Activated CD8-positive, alpha-beta T cell treated with anti-CD3 and anti-CD28 coated beads for 36 hours (primary cell): ENCODE measurements at regions not wholly inside any gene's neighbourhood (a gene's known extent, or its start where the extent isn't known, plus 50 kb on each side); places are given as distances from the start of the nearest gene placed in this dataset.

ENCODE experiments used
- ATAC-seq: fragments of 200-7000 bp; cut with Tn5 transposase; one replicate; pipeline ENCODE4 v1.10.0; 2021; ENCODE audit warnings: mild to moderate bottlenecking, moderate library complexity
- CTCF ChIA-PET: fragments of 350-600 bp; sonication (Branson Sonifier 250); formaldehyde crosslinking; loops from one replicate; lab custom pipeline; 2021; ENCODE audit warnings: antibody characterized with exemption; lab: Charles Lee
- POLR2A ChIA-PET: fragments of 350-600 bp; sonication (Branson Sonifier 250); formaldehyde crosslinking; loops from one replicate; lab custom pipeline; 2021; ENCODE audit warnings: antibody characterized with exemption; lab: Charles Lee
- DNase-seq: peaks from one replicate; pipeline ENCODE4 v3.0.0-alpha.2; 2020
- H3K27ac Mint-ChIP-seq: one replicate; pipeline ENCODE4 v1.8.0; 2021; ENCODE audit warnings: mild to moderate bottlenecking, mixed read lengths
- H3K27me3 Mint-ChIP-seq: one replicate; pipeline ENCODE4 v1.8.0; 2021; ENCODE audit warnings: mixed read lengths
- H3K36me3 Mint-ChIP-seq: one replicate; pipeline ENCODE4 v1.8.0; 2021; ENCODE audit warnings: low read depth, mixed read lengths
- H3K4me1 Mint-ChIP-seq: one replicate; pipeline ENCODE4 v1.8.0; 2021; ENCODE audit warnings: low read depth, mixed read lengths
- H3K4me3 Mint-ChIP-seq: one replicate; pipeline ENCODE4 v1.8.0; 2021; ENCODE audit warnings: mild to moderate bottlenecking, moderate library complexity, mixed read lengths
- H3K9me3 Mint-ChIP-seq: one replicate; pipeline ENCODE4 v1.8.0; 2021; ENCODE audit warnings: mixed read lengths
- intact Hi-C: fragments of 100-400 bp; cut with micrococcal nuclease; formaldehyde crosslinking; loops from one replicate; pipeline ENCODE4 v1.10.0; 2022
- TF ChIP-seq, protein P1 (sequence below): fragments of 200-600 bp; IDR thresholded peaks from one replicate; pipeline ENCODE4 v1.8.0; 2022; ENCODE audit warnings: antibody characterized with exemption, mild to moderate bottlenecking

DNA sequence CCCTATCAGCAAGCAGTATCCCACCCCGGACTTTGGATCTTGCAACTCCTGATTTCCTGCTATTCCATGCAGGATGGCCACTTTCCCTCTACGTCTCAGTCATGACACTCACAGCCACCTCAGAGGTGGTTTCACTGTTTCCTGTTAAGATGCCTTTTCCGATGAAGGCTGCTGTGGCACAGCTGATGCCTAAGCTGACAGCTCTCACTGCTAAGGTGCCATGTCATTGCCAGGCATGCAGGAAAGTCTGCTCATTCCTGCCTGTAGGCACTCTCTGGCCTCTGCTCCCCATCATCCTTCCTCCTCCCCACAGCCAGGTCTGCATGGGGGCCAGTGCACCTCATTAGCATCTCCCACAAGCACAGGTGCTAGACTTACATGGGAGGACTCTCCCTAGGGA, 173.0 kb downstream of the CBLN1 start:
- DNase-seq (no peak), ATAC-seq (no peak)
- Mint-ChIP-seq H3K36me3 (no peaks in the 10 kb centered on the region), H3K9me3 (peaks cover 3% of the 10 kb centered on the region), H3K27me3 (no peaks in the 10 kb centered on the region), H3K4me1 (no peaks in the 10 kb centered on the region), H3K4me3 (no peak overlapping the region), H3K27ac (no peak overlapping the region)
- intact Hi-C loops = no loop called here
- ChIA-PET POLR2A (no interaction called here), CTCF (no interaction called here)
- TF ChIP-seq, protein P1, sequence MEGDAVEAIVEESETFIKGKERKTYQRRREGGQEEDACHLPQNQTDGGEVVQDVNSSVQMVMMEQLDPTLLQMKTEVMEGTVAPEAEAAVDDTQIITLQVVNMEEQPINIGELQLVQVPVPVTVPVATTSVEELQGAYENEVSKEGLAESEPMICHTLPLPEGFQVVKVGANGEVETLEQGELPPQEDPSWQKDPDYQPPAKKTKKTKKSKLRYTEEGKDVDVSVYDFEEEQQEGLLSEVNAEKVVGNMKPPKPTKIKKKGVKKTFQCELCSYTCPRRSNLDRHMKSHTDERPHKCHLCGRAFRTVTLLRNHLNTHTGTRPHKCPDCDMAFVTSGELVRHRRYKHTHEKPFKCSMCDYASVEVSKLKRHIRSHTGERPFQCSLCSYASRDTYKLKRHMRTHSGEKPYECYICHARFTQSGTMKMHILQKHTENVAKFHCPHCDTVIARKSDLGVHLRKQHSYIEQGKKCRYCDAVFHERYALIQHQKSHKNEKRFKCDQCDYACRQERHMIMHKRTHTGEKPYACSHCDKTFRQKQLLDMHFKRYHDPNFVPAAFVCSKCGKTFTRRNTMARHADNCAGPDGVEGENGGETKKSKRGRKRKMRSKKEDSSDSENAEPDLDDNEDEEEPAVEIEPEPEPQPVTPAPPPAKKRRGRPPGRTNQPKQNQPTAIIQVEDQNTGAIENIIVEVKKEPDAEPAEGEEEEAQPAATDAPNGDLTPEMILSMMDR = no peak

DNA sequence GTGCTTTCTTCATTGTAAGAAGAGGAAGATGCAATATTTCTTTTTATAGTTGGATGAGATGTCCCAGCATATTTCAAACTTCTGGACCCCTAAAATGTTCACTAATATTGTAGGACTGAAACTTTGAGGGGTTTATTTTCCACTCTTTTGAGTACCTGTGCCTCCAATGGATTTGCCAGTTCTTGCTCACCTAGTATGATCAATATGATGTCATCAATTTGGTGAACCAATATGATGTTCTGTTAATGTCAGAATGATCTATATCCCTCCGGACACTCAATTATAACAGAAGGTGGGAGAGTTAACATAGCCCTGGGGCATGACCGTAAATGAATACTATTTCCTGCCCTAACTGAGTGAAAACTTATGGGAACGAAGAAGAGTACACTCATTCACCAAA, 178.3 kb downstream of the CBLN1 start:
- TF ChIP-seq, protein P1 = no peak
- Mint-ChIP-seq H3K36me3 (no peaks in the 10 kb centered on the region), H3K9me3 (peaks cover 6% of the 10 kb centered on the region), H3K27ac (no peak overlapping the region), H3K27me3 (no peaks in the 10 kb centered on the region), H3K4me1 (no peaks in the 10 kb centered on the region), H3K4me3 (no peak overlapping the region)
- intact Hi-C loops = no loop called here
- ChIA-PET CTCF (no interaction called here), POLR2A (no interaction called here)
- no peak for DNase-seq
- no peak for ATAC-seq

DNA sequence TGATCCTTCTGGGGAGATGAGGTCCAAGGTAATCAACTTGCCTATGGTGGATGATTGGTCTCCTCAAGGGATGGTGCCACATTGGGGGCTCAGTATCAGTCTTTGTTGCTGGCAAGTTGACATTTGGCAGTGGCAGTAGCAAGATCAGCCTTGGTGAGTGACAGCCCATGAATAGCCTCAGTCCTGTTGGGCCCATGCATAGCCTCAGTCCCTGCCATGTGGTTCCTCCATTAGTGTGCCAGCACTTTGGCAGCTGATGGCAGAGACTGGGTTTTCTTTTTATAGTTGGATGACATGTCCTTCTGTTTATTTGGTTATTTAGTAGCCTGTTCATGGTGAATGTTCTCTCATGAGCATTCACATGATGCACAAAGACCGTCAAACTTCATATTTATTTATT, 179.6 kb downstream of the CBLN1 start:
- ChIA-PET CTCF (no interaction called here), POLR2A (no interaction called here)
- no peak overlapping the region for H3K27ac Mint-ChIP-seq
- ATAC-seq = no peak
- H3K36me3 Mint-ChIP-seq = no peaks in the 10 kb centered on the region
- peaks cover 6% of the 10 kb centered on the region for H3K9me3 Mint-ChIP-seq
- H3K4me1 Mint-ChIP-seq = no peaks in the 10 kb centered on the region
- no peaks in the 10 kb centered on the region for H3K27me3 Mint-ChIP-seq
- intact Hi-C loops = no loop called here
- TF ChIP-seq, protein P1 = no peak
- no peak overlapping the region for H3K4me3 Mint-ChIP-seq
- DNase-seq = no peak

DNA sequence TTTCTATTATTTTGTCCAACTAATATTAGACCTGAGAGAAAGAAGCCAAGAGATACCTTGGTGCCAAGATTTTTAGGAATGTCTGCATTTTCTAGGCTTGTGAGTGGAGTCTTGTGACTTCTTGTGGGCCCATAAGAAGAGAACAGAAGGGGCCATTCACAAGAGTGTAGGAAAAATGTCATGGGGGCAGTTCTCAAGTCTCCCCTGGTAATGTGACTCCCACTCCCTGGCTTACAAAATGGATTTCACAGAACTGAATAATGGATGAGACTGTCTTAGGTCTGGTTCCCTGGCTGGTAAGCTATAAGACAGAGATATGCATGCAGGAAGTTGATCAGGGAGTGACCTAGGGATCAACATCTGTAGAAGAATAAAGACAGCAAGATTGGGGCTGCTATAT, 181.3 kb downstream of the CBLN1 start:
- Mint-ChIP-seq H3K36me3 (no peaks in the 10 kb centered on the region), H3K9me3 (peaks cover 6% of the 10 kb centered on the region), H3K27me3 (no peaks in the 10 kb centered on the region), H3K4me1 (no peaks in the 10 kb centered on the region), H3K4me3 (no peak overlapping the region), H3K27ac (no peak overlapping the region)
- DNase-seq = no peak
- intact Hi-C loops = no loop called here
- ATAC-seq = no peak
- ChIA-PET CTCF (no interaction called here), POLR2A (no interaction called here)
- TF ChIP-seq, protein P1 = no peak

DNA sequence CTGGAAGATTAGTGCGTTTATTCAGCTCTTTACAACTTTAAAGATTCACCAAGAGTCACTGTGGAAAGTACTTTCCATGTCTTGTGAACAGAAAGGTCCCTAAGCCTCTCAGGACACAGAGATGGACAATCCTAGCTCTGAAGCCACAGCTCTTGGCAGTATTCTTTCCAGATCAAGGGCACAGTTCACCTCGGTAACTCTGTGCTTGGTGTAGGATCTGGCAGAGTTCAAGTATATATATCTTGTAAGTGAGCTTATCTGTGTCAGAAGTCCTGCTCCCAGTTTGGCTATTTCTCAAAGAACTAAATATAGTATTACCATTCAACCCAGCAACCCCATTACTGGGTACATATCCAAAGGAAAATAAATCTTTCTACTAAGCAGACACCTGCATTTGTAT, 183.7 kb downstream of the CBLN1 start:
- H3K36me3 Mint-ChIP-seq = no peaks in the 10 kb centered on the region
- ATAC-seq = no peak
- intact Hi-C loops = no loop called here
- peaks cover 3% of the 10 kb centered on the region for H3K9me3 Mint-ChIP-seq
- H3K27me3 Mint-ChIP-seq = no peaks in the 10 kb centered on the region
- TF ChIP-seq, protein P1 = no peak
- CTCF ChIA-PET = no interaction called here
- POLR2A ChIA-PET = no interaction called here
- DNase-seq = no peak
- H3K4me1 Mint-ChIP-seq = no peaks in the 10 kb centered on the region
- H3K27ac Mint-ChIP-seq = no peak overlapping the region
- no peak overlapping the region for H3K4me3 Mint-ChIP-seq
